Mesenteric fat pad (tissue), 1 donor: ENCODE measurements at regions not wholly inside any gene's neighbourhood (a gene's known extent, or its start where the extent isn't known, plus 50 kb on each side); places are given as distances from the start of the nearest gene placed in this dataset.

Source experiments
- DNase-seq: peaks from one replicate; pipeline ENCODE4 v3.0.0-alpha.2; 2020; ENCODE audit warnings: low spot score
- donor health status: DM: yes; HTN: yes; CAD: no.

DNA sequence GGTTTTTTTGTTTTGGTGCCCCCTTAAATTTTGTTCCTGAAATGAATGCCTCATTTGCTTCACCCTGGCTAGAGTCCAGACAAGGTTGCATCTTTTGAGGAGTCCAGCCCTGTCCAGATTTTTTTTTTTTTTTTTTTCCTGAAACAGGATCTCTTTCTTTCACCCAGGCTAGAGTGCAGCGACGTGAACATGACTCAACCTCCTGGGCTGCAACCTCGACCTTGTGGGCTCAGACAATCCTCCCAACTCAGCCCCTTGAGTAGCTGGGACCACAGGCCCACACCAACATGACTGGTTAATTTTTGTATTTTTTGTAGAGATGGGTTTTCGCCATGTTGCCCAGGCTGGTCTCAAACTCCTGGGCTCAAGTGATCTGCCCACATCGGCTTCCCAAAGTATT, 469.0 kb upstream of the BRINP1 start:
- DNase-seq = no peak

DNA sequence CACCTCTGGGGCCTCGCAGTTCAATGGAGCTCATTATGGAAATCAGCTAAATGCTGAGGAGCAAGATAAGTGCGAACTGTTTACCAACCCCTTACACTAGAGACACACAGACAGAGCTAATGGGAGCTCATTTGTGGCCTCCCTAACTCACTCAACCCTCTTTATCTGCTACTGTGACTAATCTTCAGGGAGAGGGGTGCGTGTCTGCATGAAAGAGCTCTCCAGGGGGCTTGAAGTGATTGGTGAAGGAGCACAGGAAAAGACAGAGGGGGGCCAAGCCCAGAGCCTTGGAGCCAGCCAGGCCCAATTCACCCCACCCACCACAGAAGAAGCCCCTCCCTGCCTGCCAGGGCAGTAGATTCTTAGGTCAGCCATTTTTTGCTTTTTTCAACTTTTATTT, 466.8 kb upstream of the BRINP1 start:
- no peak for DNase-seq

GRCh38 chr9:119834064-119834620, 464.9 kb upstream of the BRINP1 start:
- no peak for DNase-seq

GRCh38 chr9:119831309-119831708, 462.1 kb upstream of the BRINP1 start:
- no peak for DNase-seq

GRCh38 chr9:119829748-119830147, 460.5 kb upstream of the BRINP1 start:
- DNase-seq = no peak

DNA sequence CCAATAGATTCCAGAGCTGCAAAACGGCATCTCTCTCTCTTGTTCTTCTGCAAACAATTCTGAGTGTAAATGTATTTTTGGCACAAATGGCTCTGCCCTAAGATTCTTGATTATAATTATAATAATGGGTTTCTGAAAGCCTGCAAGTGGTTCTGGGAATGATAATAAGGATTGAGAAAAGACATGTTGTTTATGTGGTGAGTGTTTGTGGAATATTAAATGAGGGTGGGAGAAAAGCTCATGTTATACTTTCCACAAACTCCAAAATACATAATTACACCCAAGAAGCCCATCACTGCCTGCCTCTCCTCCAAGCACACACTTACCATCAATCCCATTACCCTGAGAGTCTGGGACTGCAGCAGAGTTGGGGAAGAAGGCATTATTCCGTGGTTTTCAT, 460.0 kb upstream of the BRINP1 start:
- no peak for DNase-seq

GRCh38 chr9:119827526-119827925, 458.3 kb upstream of the BRINP1 start:
- DNase-seq = no peak

DNA sequence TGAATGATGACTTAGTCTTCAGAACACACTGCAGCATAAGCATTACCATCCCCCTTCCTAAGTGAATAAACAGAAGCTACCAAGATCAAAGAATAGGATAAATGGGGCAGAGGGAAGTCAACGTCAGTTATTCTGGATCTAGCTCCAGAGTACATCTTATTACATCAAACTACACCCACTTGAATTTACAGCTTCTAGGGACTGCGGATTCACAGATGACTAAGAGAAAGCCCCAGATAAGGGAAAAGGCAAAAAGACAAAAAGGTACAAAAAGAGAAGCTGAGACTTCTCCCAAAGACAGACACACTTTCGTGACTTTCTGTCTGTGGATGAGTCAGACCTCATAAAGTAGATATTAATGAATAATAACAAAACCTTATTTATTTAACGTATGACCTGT, 457.9 kb upstream of the BRINP1 start:
- no peak for DNase-seq

GRCh38 chr9:119818726-119819435, 449.6 kb upstream of the BRINP1 start:
- DNase-seq = no peak

GRCh38 chr9:119810645-119811429, 441.6 kb upstream of the BRINP1 start:
- DNase-seq = no peak

DNA sequence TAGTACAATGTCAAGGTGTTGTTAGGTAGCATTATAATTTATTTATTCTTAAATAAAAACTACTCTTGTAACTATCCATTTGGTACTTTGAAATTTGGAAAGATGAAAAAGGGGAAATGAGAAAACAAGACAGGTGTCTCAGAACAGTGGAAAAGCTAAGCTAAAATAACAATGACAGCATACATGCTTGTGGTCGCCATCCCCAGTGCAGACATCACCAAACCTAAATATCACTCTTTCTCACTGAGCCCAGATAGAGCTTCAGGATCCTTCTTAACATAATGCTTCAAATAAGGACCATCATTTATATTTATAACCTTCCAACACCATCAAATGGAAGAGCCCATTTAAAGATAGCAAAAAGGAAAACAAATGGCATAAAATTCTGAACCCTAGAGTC, 434.4 kb upstream of the BRINP1 start:
- DNase-seq = no peak

- no peak for DNase-seq
These were observed 433.4 kb upstream of the BRINP1 start for GRCh38 chr9:119802621-119803020.

DNA sequence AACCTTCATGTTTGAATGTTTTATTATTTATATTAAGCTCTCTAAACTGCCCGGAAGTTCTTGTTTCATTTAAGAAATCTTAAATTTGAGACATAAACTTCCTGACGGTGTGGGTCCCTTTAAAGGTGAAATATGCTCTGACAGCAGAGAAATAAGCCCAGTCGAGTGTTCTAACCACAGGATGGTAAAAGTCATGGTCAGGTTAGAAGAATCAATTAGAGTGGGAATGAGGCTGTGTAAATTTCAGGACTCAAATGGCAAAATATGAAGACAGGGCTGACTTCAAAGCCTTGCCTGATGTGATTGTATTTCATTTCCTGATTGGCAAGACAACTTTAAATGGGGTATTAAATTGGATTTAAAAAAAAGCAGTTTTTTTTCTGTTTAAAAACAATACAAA, 432.9 kb upstream of the BRINP1 start:
- no peak for DNase-seq

DNA sequence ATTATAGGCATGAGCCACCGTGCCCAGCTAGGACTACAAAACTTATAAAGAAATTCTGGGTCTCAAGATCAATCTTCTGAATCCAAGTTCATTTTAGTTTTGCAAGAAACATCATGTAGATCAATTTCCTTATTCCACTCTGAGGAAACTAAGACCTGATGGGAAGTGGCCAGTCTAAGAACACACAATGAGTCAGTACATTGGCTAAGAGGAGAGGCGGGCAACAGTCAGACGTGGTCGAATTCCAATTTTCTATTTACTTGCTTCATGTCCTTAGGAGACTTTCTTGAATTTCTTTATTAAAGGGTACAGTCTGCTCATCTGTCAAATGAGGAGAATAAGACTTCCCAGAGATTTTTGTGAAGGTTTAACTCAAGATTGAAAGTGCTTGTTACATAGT, 432.1 kb upstream of the BRINP1 start:
- DNase-seq = no peak

- no peak for DNase-seq
These were observed 426.2 kb upstream of the BRINP1 start for GRCh38 chr9:119795395-119795794.

- DNase-seq = no peak
These were observed 425.6 kb upstream of the BRINP1 start for GRCh38 chr9:119794836-119795235.

- DNase-seq = no peak
These were observed 424.0 kb upstream of the BRINP1 start for GRCh38 chr9:119793218-119793617.

- DNase-seq = no peak
These were observed 423.0 kb upstream of the BRINP1 start for GRCh38 chr9:119792242-119792641.

DNA sequence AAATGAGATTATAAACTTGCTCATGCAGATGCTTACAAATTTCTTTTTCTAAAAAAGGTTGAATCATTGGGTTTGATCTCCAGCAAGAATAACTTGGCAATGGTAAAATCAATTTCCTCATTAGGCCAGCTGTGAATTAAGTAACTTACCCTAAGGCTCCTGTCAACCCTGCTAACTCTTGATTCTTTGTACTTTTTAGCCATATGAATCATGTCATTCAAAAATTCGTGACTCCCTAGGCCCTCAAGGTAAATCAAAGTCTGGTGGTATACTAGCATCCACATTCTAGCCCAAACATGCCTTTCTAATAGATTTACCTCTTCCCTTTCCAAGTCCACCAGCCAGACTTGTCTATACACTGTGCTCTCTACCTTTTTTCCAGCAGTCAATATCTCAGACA, 420.8 kb upstream of the BRINP1 start:
- DNase-seq = no peak

GRCh38 chr9:119788921-119789320, 419.7 kb upstream of the BRINP1 start:
- DNase-seq = no peak

DNA sequence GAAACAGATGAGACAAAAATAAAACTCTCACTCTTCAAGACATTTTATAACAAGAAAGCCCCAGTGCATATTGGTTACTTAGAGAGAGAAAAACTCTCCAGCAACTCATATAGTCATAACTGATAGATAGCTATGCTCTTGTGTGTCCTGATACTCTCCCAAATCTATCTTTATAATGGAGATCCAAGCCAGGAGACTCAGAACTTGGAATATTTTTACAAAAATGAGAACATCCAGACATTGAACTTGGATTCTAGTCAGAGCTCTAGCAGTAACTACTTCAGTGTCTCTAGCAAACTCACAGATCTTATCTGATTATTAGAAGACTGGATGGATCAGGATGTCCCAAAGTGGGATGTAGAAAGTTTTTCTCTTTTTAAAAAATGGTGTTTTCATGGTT, 412.7 kb upstream of the BRINP1 start:
- no peak for DNase-seq

DNA sequence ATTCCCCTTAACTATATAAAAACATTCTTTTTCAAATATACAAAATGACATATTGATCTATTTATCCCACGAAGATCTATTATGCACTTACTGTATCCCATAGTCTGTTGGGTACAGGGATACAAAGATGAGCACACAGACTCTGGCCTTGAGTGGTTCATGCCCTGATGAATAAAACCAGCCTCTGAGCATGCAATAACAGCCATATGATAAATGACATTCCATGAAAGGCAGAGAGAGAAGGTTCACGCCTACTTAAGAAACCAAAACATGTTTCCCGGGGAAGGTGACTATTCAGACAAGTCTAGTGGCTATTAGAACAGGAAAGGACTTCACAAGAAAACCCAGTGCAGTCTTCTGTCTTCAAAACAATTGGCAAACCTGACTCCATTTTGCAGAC, 406.2 kb upstream of the BRINP1 start:
- DNase-seq = no peak

DNA sequence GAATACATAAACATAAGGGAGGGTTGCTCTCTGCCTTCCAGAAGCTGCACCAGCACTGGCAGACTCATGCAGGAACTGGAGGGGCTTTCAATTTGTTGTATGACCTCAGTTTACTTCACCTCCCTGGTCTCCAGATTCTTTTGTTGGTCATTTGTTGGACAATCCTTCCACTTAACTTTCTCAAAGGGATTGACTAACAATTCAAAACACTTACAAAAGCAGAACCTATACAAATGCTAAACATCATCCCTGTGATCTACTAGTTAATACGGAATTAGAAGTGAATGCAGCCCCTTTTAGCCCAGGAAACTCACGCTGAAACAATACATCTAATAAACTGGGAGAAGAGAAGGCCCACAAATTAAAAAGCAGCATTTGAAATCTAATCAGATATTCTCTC, 404.6 kb upstream of the BRINP1 start:
- DNase-seq = no peak
